Fibroblast of lung (primary cell): ENCODE measurements at regions not wholly inside any gene's neighbourhood (a gene's known extent, or its start where the extent isn't known, plus 50 kb on each side); places are given as distances from the start of the nearest gene placed in this dataset.

Experiments
- DNase-seq, 2 donors: peaks; one replicate each; pipeline versions ENCODE4 v3.0.0 to v3.0.0-alpha.2; 2010; ENCODE audit warnings: low read depth in 2 of 2
- H2AFZ ChIP-seq: 2 replicates; pipeline ENCODE4 v1.5.1; 2012; ENCODE audit warnings: low read length, control low read depth, inconsistent platforms
- H3K27ac ChIP-seq: 2 replicates; pipeline ENCODE4 v1.5.1; 2011; ENCODE audit warnings: low read length, control low read depth; ENCODE audit not compliant: insufficient read depth
- H3K27me3 ChIP-seq: 2 replicates; pipeline ENCODE4 v1.5.1; 2011; ENCODE audit warnings: mild to moderate bottlenecking, low read length; ENCODE audit not compliant: control insufficient read depth, insufficient read depth
- H3K36me3 ChIP-seq: 2 replicates; pipeline ENCODE4 v1.5.1; 2011; ENCODE audit warnings: low read length; ENCODE audit not compliant: control insufficient read depth, insufficient read depth
- H3K4me1 ChIP-seq: 2 replicates; pipeline ENCODE4 v1.5.1; 2011; ENCODE audit warnings: low read length; ENCODE audit not compliant: control insufficient read depth, insufficient read depth; ENCODE audit errors: extremely low read depth
- H3K4me2 ChIP-seq: 2 replicates; pipeline ENCODE4 v1.5.1; 2011; ENCODE audit warnings: low read length, control low read depth; ENCODE audit not compliant: insufficient read depth; ENCODE audit errors: extremely low read depth
- H3K4me3 ChIP-seq, 4 experiments: fragments of 200-600 bp in 1 of 4; sonication (generic) in 1 of 4; replicated peaks in 1 of 4; 2 replicates each; pipeline ENCODE4 v1.5.1; 2011 to 2016; ENCODE audit warnings: low read length in 4 of 4, low read depth in 3 of 4, mild to moderate bottlenecking in 3 of 4, control low read depth in 2 of 4, inconsistent platforms in 1 of 4, mixed read lengths in 1 of 4; ENCODE audit not compliant: insufficient read depth in 1 of 4; ENCODE audit errors: control extremely low read depth in 1 of 4
- H3K79me2 ChIP-seq: 2 replicates; pipeline ENCODE4 v1.5.1; 2012; ENCODE audit warnings: mild to moderate bottlenecking, low read length, inconsistent platforms; ENCODE audit not compliant: control insufficient read depth, insufficient read depth
- H3K9ac ChIP-seq: 2 replicates; pipeline ENCODE4 v1.5.1; 2011; ENCODE audit warnings: mild to moderate bottlenecking, low read length, control low read depth; ENCODE audit not compliant: insufficient read depth
- H3K9me3 ChIP-seq: 2 replicates; pipeline ENCODE4 v1.5.1; 2012; ENCODE audit warnings: low read depth, low read length; ENCODE audit not compliant: control insufficient read depth, insufficient read depth
- H4K20me1 ChIP-seq: 2 replicates; pipeline ENCODE4 v1.5.1; 2011; ENCODE audit warnings: low read length; ENCODE audit not compliant: control insufficient read depth, insufficient read depth; ENCODE audit errors: extremely low read depth
- EZH2 ChIP-seq: IDR thresholded peaks from 2 replicates; pipeline ENCODE4 v1.5.1; 2012; ENCODE audit warnings: low read length, control low read depth, mild to moderate bottlenecking; ENCODE audit errors: missing control alignments
- TF ChIP-seq, protein P1 (sequence below), 2 donors: IDR thresholded peaks in 1 of 2; conservative IDR thresholded peaks in 1 of 2; 1 replicate in 1 of 2; 2 replicates in 1 of 2; pipeline ENCODE4 v1.5.1; 2011 to 2012; ENCODE audit warnings: low read length in 2 of 2, control low read depth in 1 of 2, inconsistent platforms in 1 of 2, low read depth in 1 of 2, mild to moderate bottlenecking in 1 of 2

DNA sequence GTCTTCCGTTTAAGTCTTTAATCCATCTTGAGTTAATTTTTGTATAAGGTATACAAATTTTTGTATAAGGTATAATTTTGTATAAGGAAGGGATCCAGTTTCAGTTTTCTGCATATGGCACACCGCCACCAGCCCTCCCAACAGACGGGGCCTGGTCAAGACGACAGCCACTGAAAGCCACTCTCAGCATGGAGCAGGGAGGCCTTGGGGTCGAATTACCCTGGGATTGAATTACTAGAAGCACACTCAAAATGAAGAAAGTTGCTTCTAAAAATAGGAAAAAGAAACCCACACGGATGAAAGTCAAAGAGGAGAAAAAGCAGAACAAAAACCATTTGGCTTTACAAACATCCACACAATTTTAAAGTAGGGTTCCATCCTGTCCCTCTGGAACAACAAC, 586.2 kb upstream of the ADAMTS16 start:
- H3K9ac ChIP-seq, result no peak overlapping the region
- no peaks in the 10 kb centered on the region for H4K20me1 ChIP-seq
- no peaks in the 10 kb centered on the region for H3K79me2 ChIP-seq
- H3K9me3 ChIP-seq, result no peaks in the 10 kb centered on the region
- H2AFZ ChIP-seq, result no peak overlapping the region
- no peaks in the 10 kb centered on the region for H3K36me3 ChIP-seq
- TF ChIP-seq EZH2, result no peak
- TF ChIP-seq, protein P1, sequence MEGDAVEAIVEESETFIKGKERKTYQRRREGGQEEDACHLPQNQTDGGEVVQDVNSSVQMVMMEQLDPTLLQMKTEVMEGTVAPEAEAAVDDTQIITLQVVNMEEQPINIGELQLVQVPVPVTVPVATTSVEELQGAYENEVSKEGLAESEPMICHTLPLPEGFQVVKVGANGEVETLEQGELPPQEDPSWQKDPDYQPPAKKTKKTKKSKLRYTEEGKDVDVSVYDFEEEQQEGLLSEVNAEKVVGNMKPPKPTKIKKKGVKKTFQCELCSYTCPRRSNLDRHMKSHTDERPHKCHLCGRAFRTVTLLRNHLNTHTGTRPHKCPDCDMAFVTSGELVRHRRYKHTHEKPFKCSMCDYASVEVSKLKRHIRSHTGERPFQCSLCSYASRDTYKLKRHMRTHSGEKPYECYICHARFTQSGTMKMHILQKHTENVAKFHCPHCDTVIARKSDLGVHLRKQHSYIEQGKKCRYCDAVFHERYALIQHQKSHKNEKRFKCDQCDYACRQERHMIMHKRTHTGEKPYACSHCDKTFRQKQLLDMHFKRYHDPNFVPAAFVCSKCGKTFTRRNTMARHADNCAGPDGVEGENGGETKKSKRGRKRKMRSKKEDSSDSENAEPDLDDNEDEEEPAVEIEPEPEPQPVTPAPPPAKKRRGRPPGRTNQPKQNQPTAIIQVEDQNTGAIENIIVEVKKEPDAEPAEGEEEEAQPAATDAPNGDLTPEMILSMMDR (conservative IDR thresholded peaks at IDR 0.05 in 1 of 2, IDR thresholded peaks at IDR 0.05 in 1 of 2; ENCODE audit: low read depth in 1 of 2, low read length in 2 of 2), result no peak
- H3K4me2 ChIP-seq, result no peak overlapping the region
- H3K4me3 ChIP-seq, result no peak overlapping the region
- no peak overlapping the region for H3K27ac ChIP-seq
- H3K4me1 ChIP-seq, result no peaks in the 10 kb centered on the region
- DNase-seq, result no peak
- H3K27me3 ChIP-seq, result no peaks in the 10 kb centered on the region

DNA sequence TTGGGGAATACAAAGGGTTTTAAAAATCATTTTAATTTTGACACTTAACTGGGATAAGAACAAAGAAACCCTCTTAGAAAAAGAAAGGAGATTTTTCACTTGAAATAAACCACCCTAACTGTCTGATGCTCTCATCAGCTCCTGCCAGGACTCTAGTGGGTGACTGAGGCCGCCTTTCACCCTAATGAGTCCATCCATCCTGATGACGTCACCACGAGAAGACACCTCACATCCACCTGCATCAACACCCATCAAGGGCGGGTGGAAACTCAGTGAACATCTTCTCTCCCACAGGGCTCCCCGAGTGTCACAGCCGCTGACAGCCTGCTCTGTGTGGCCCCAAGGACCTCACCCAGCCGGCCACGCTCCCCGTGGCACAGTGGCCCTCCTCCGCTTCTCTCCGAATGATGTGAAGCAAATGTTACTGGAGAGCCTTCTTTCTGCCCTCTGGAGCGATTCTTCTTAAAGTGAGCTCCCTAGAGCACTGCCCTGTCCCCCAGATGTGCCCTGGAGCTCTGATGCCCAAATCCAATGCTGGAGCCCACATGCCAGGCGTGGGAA, 584.3 kb upstream of the ADAMTS16 start:
- no peaks in the 10 kb centered on the region for H4K20me1 ChIP-seq
- H3K9me3 ChIP-seq, result no peaks in the 10 kb centered on the region
- H3K9ac ChIP-seq, result no peak overlapping the region
- H3K79me2 ChIP-seq, result no peaks in the 10 kb centered on the region
- TF ChIP-seq EZH2, result no peak
- TF ChIP-seq, protein P1 (conservative IDR thresholded peaks at IDR 0.05 in 1 of 2, IDR thresholded peaks at IDR 0.05 in 1 of 2; ENCODE audit: low read depth in 1 of 2, low read length in 2 of 2), result no peak
- no peaks in the 10 kb centered on the region for H3K27me3 ChIP-seq
- no peaks in the 10 kb centered on the region for H3K36me3 ChIP-seq
- H3K4me3 ChIP-seq, result no peak overlapping the region
- H3K4me2 ChIP-seq, result no peak overlapping the region
- no peak for DNase-seq
- no peak overlapping the region for H2AFZ ChIP-seq
- no peak overlapping the region for H3K27ac ChIP-seq
- no peaks in the 10 kb centered on the region for H3K4me1 ChIP-seq

DNA sequence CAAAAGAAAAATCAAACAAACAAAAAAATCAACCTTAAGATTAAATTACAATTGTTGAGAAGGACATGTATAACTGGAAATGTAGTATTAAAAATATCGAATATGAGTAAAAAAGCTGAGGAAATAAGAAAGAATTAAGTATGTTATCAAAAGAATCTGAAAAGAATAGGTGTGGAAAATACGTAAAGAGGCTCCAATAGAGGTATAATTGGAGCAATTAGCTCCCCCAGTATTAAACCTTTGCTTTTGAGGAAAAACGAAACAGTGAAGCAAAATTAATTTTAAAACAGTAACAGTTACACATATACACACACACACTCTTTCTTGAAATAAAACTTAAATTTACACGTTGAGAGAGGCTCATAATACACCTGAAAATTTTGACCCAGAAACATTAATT, 578.7 kb upstream of the ADAMTS16 start:
- Histone ChIP-seq H3K9ac (no peak overlapping the region), H3K27me3 (no peaks in the 10 kb centered on the region), H3K27ac (no peak overlapping the region), H3K4me3 (no peak overlapping the region), H4K20me1 (no peaks in the 10 kb centered on the region), H3K9me3 (no peaks in the 10 kb centered on the region), H3K4me1 (no peaks in the 10 kb centered on the region), H3K36me3 (no peaks in the 10 kb centered on the region), H3K79me2 (no peaks in the 10 kb centered on the region), H2AFZ (no peak overlapping the region), H3K4me2 (no peak overlapping the region)
- DNase-seq, result no peak
- TF ChIP-seq, protein P1 (conservative IDR thresholded peaks at IDR 0.05 in 1 of 2, IDR thresholded peaks at IDR 0.05 in 1 of 2; ENCODE audit: low read depth in 1 of 2, low read length in 2 of 2), result no peak
- no peak for TF ChIP-seq EZH2
